ENCODE measurements at regions not wholly inside any gene's neighbourhood (a gene's known extent, or its start where the extent isn't known, plus 50 kb on each side); places are given as distances from the start of the nearest gene placed in this dataset.

DNA sequence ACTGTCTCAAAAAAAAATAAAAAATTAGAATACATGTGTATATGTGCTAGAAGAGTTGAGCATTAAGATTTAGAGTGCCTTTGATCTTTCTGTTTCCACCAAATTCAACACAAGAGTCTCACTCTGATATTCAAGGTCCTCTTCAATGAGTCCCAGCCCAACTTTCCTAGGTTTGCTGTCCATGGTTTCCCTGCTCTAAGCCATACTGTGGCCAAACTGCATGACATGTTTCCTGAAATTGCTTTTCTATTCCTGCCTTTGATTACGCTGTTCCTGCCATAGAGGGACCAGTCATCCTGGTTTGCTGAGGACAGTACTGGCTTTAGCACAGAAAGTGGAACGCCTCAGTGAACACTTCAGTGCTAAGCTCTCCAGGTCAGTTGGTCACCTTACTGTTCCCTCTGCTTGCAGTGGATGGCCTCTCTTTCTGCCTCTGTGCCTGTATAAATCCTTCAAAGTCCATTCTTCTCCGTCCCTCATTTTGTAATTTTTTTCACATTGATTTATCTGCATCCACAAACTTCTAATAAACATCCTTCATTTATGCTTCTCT lies 305.9 kb upstream of the PROX1 start:
- FAIRE-seq (no peak), DNase-seq (ENCODE audit: insufficient read length) (no peak)
- TF ChIP-seq POLR2A (IDR thresholded peaks at IDR 0.05; ENCODE audit: low read depth, low read length) = no peak
- TF ChIP-seq TAF1 (IDR thresholded peaks at IDR 0.05; ENCODE audit: borderline replicate concordance, low read depth, low read length) = no peak
- TF ChIP-seq POLR2AphosphoS5 (IDR thresholded peaks at IDR 0.05; ENCODE audit: low read depth, low read length) = no peak

DNA sequence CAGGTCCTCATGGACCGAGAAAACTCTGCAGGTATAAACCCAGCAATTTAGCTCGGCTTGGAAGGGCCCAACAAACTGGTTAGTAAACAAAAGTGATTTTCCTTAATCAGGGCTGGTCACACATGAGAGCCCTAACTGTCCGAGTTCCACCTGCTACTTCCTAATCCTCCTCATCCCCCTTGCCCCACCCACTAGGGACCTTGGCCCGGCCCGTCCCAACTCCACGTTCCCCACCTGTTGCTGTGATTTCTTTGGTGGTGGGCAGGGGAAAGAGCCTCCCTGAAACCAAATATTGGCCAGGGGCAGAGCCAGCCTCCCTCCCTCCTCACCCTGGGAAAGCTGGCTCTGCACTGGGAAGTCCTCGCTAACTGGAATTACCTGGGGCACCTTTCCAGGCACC lies 304.2 kb upstream of the PROX1 start:
- DNase-seq (ENCODE audit: insufficient read length) (no peak), FAIRE-seq (no peak)
- TF ChIP-seq POLR2A (IDR thresholded peaks at IDR 0.05; ENCODE audit: low read depth, low read length) (no peak), TAF1 (IDR thresholded peaks at IDR 0.05; ENCODE audit: borderline replicate concordance, low read depth, low read length) (no peak), POLR2AphosphoS5 (IDR thresholded peaks at IDR 0.05; ENCODE audit: low read depth, low read length) (no peak)

GRCh38 chr1:213684454-213684853 lies 303.3 kb upstream of the PROX1 start:
- TF ChIP-seq POLR2AphosphoS5 (IDR thresholded peaks at IDR 0.05; ENCODE audit: low read depth, low read length) (no peak), POLR2A (IDR thresholded peaks at IDR 0.05; ENCODE audit: low read depth, low read length) (no peak), TAF1 (IDR thresholded peaks at IDR 0.05; ENCODE audit: borderline replicate concordance, low read depth, low read length) (no peak)
- FAIRE-seq (no peak), DNase-seq (ENCODE audit: insufficient read length) (no peak)

DNA sequence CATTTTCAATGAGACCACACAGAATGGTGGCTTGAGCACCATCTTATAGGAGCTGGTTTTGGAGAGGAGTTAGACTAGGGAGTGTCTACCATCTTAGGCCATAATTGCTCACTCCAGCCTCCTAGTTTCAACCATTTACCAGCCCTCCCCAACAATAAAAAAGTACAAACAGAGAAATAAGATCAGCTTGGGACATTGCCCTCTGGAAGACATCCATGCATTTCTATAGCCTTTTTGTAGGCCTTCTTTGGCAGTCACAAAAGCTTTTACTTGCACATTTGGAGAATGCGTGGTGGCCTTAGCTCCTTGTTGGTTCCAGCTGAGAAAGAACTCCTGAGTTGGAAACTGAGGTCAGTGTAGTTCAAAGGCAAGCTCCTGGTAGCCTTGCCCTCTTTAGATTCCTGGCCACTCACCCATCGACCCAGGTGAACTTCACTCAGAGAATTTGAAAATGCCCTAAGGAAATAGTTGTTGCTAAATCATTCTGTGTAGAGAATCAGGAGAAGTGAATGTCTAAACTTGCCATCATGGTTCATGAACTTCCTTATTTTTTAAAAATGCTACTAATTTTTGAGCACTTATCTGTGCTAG lies 301.7 kb upstream of the PROX1 start:
- TF ChIP-seq POLR2A (IDR thresholded peaks at IDR 0.05; ENCODE audit: low read depth, low read length) (no peak), POLR2AphosphoS5 (IDR thresholded peaks at IDR 0.05; ENCODE audit: low read depth, low read length) (no peak), TAF1 (IDR thresholded peaks at IDR 0.05; ENCODE audit: borderline replicate concordance, low read depth, low read length) (no peak)
- FAIRE-seq = no peak
- DNase-seq (ENCODE audit: insufficient read length) = no peak

DNA sequence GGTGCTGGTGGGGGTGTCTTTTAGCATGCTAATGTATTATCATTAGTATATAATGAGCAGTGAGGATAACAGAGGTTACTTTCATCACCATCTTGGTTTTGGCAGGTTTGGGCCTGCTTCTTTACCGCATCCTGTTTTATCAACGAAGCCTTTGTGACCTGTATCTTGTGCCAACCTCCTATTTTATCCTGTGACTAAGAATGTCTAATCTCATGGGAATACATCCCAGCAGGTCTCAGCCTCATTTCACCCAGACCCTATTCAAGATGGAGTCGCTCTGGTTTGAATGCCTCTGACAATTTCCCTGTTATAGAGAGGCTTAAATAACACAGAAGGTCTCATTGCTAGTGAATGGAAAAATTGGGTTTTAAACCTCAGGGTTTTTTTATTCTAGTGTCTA lies 300.8 kb upstream of the PROX1 start:
- no peak for TF ChIP-seq POLR2A (IDR thresholded peaks at IDR 0.05; ENCODE audit: low read depth, low read length)
- TF ChIP-seq POLR2AphosphoS5 (IDR thresholded peaks at IDR 0.05; ENCODE audit: low read depth, low read length) = no peak
- TF ChIP-seq TAF1 (IDR thresholded peaks at IDR 0.05; ENCODE audit: borderline replicate concordance, low read depth, low read length) = no peak
- FAIRE-seq = no peak
- DNase-seq (ENCODE audit: insufficient read length) = no peak

DNA sequence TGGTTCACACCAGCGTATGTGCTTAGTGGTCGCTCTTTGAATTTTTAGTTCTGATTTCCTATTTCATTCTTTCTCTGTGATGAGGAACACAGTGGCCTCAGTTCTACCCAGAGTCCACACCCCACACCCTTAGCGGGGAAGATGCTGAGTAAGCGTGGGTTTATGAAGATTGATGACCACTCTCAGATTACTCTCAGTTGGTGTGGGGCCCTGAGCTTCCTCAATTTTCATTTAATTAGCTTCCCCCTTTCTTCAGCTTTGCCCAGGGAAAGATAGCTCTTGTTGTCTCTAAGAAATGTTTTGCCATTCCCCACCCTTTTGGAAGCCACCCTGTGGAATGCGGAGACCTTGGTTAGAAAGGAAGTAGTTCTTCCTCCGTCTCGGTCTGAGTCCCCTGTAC lies 299.9 kb upstream of the PROX1 start:
- DNase-seq (ENCODE audit: insufficient read length) = no peak
- FAIRE-seq = no peak
- TF ChIP-seq POLR2AphosphoS5 (IDR thresholded peaks at IDR 0.05; ENCODE audit: low read depth, low read length) = no peak

DNA sequence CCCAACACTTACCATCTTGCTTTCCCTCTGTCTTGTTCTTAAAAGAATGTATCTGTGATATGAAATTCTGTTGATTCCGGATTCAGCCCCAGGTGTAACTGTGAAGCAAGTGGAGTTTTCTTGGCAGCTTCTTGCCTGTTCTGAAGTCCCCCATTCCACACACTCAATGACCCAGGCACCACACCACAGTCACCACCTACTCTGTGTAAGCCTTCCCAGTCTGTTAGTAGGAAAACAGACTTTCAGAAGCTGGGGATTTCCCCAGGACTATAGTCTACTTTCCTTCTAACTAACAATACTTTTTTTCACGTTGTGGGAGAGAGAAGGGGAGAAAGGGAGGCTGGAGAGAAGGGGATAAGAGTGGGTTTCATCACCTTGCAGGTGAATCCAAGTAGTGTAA lies 299.1 kb upstream of the PROX1 start:
- no peak for FAIRE-seq

GRCh38 chr1:213689260-213689659 lies 298.5 kb upstream of the PROX1 start:
- TF ChIP-seq POLR2AphosphoS5 (IDR thresholded peaks at IDR 0.05; ENCODE audit: low read depth, low read length) = no peak
- no peak for TF ChIP-seq TAF1 (IDR thresholded peaks at IDR 0.05; ENCODE audit: borderline replicate concordance, low read depth, low read length)
- no peak for TF ChIP-seq POLR2A (IDR thresholded peaks at IDR 0.05; ENCODE audit: low read depth, low read length)
- DNase-seq (ENCODE audit: insufficient read length) (no peak), FAIRE-seq (no peak)

More for the DNA sequence above, 299.1 kb upstream of the PROX1 start:
- no peak for DNase-seq (ENCODE audit: insufficient read length)
- TF ChIP-seq POLR2A (IDR thresholded peaks at IDR 0.05; ENCODE audit: low read depth, low read length) (no peak), POLR2AphosphoS5 (IDR thresholded peaks at IDR 0.05; ENCODE audit: low read depth, low read length) (no peak), TAF1 (IDR thresholded peaks at IDR 0.05; ENCODE audit: borderline replicate concordance, low read depth, low read length) (no peak)

DNA sequence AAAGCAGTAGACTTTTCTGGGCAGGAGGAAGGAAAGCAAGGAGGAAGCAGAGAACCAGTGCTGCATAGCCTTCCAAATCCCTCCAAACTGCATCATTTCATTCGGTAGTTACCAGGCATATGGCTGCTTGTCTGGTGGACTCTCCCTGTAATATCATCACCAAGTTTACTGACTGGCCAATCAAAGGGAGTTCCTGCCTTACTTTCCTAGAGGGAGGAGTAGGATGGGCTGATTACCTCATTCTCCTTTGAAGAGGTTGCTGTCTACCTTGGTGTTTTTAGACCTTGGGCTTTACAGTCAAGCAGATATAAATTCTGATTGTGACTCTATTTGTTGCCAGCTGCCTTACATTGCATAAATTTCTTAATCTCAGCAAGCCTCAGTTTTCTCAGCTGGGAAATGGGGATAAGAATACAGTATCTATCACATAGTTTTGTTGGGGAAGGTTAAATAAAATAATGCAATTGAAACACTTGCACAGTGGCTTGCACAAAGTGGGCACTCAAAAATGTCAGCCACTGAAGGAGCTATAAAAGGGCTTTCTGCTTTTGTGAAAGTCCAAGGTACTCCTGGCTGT lies 297.3 kb upstream of the PROX1 start:
- FAIRE-seq = no peak

GRCh38 chr1:213692321-213692720 lies 295.5 kb upstream of the PROX1 start:
- FAIRE-seq = no peak
- no peak for DNase-seq (ENCODE audit: insufficient read length)
- TF ChIP-seq POLR2A (IDR thresholded peaks at IDR 0.05; ENCODE audit: low read depth, low read length) (no peak), POLR2AphosphoS5 (IDR thresholded peaks at IDR 0.05; ENCODE audit: low read depth, low read length) (no peak), TAF1 (IDR thresholded peaks at IDR 0.05; ENCODE audit: borderline replicate concordance, low read depth, low read length) (no peak)

More for the DNA sequence above, 297.3 kb upstream of the PROX1 start:
- TF ChIP-seq TAF1 (IDR thresholded peaks at IDR 0.05; ENCODE audit: borderline replicate concordance, low read depth, low read length) (no peak), POLR2A (IDR thresholded peaks at IDR 0.05; ENCODE audit: low read depth, low read length) (no peak), POLR2AphosphoS5 (IDR thresholded peaks at IDR 0.05; ENCODE audit: low read depth, low read length) (no peak)
- no peak for DNase-seq (ENCODE audit: insufficient read length)

- TF ChIP-seq POLR2A (IDR thresholded peaks at IDR 0.05; ENCODE audit: low read depth, low read length) (no peak), POLR2AphosphoS5 (IDR thresholded peaks at IDR 0.05; ENCODE audit: low read depth, low read length) (no peak), TAF1 (IDR thresholded peaks at IDR 0.05; ENCODE audit: borderline replicate concordance, low read depth, low read length) (no peak)
- no peak for DNase-seq (ENCODE audit: insufficient read length)
- no peak for FAIRE-seq
Measured at GRCh38 chr1:213693864-213694263, 293.9 kb upstream of the PROX1 start.

- no peak for FAIRE-seq
- TF ChIP-seq POLR2A (IDR thresholded peaks at IDR 0.05; ENCODE audit: low read depth, low read length) (no peak), POLR2AphosphoS5 (IDR thresholded peaks at IDR 0.05; ENCODE audit: low read depth, low read length) (no peak), TAF1 (IDR thresholded peaks at IDR 0.05; ENCODE audit: borderline replicate concordance, low read depth, low read length) (no peak)
Measured at GRCh38 chr1:213697192-213697802, 290.5 kb upstream of the PROX1 start.

More at GRCh38 chr1:213697192-213697802, 290.5 kb upstream of the PROX1 start:
- no peak for DNase-seq (ENCODE audit: insufficient read length)

All from GM12892 (cell line).